Aorta (tissue), 5 donors: ENCODE measurements at regions not wholly inside any gene's neighbourhood (a gene's known extent, or its start where the extent isn't known, plus 50 kb on each side); places are given as distances from the start of the nearest gene placed in this dataset.

ENCODE experiments used
- ATAC-seq: fragments of 200-7000 bp; cut with Tn5 transposase; one replicate; pipeline ENCODE4 v1.9.1; 2022; ENCODE audit warnings: moderate library complexity; ENCODE audit not compliant: low FRiP score
- DNase-seq, 2 donors: peaks; one replicate each; pipeline ENCODE4 v3.0.0-alpha.2; 2020
- H3K27ac ChIP-seq, 2 donors: one replicate each; pipeline ENCODE4 v1.5.1; 2013; ENCODE audit warnings: low read length in 2 of 2, mild to moderate bottlenecking in 2 of 2, moderate library complexity in 2 of 2, control low read depth in 1 of 2, inconsistent platforms in 1 of 2, low read depth in 1 of 2
- H3K27me3 ChIP-seq, 2 donors: one replicate each; pipeline ENCODE4 v1.6.1; 2013; ENCODE audit warnings: control low read depth in 1 of 2, low read length in 1 of 2, mild to moderate bottlenecking in 1 of 2, moderate library complexity in 1 of 2; ENCODE audit not compliant: insufficient read depth in 2 of 2, control insufficient read depth in 1 of 2
- H3K36me3 ChIP-seq, 2 donors: one replicate each; pipeline ENCODE4 v1.6.1; 2013; ENCODE audit warnings: control low read depth in 1 of 2, low read length in 1 of 2, mild to moderate bottlenecking in 1 of 2; ENCODE audit not compliant: insufficient read depth in 2 of 2, control insufficient read depth in 1 of 2
- H3K4me1 ChIP-seq, 2 donors: one replicate each; pipeline ENCODE4 v1.6.1; 2013; ENCODE audit warnings: low read length in 2 of 2, control low read depth in 1 of 2, mild to moderate bottlenecking in 1 of 2, moderate library complexity in 1 of 2; ENCODE audit not compliant: insufficient read depth in 2 of 2, control insufficient read depth in 1 of 2
- H3K4me3 ChIP-seq, 2 donors: one replicate each; pipeline ENCODE4 v1.5.1; 2013; ENCODE audit warnings: low read length in 2 of 2, control low read depth in 1 of 2, mild to moderate bottlenecking in 1 of 2
- H3K9me3 ChIP-seq: one replicate; pipeline ENCODE4 v1.6.1; 2013; ENCODE audit warnings: mild to moderate bottlenecking, low read length; ENCODE audit not compliant: control insufficient read depth
- WGBS, 2 donors: extraction: QIAGEN DNeasy Blood & Tissue Kit; methylation state at CpG; one replicate each; pipeline ENCODE4 v1.1.7; 2013; 5-methylcytosine and 5-hydroxymethylcytosine counted together
- intact Hi-C, 2 donors: fragments of 100-400 bp; cut with DNase I; formaldehyde crosslinking; loops; one replicate each; pipeline versions ENCODE4 v1.14.2 to v1.15.0; 2022
- donor health status: healthy with polysubstance abuse.
- donor health status: Bipolar disorder and iron deficiency.
- donor health status: DM: no; HTN: no; CAD: no.
- donor health status: DM: no; HTN: no; CAD: no.
- donor health status: DM: yes; HTN: yes; CAD: no.

GRCh38 chr15:35979608-35980007, 433.6 kb upstream of the DPH6 start:
- no peaks in the 10 kb centered on the region for H3K9me3 ChIP-seq
- no peak overlapping the region for H3K27ac ChIP-seq
- H3K4me3 ChIP-seq: no peak overlapping the region
- intact Hi-C loops: no loop called here
- no peaks in the 10 kb centered on the region for H3K36me3 ChIP-seq
- DNase-seq (no peak), ATAC-seq (no peak)
- WGBS, 2 donors: 91 to 92% methylated on average over 2 of the region's 2 CpGs
- no peaks in the 10 kb centered on the region for H3K27me3 ChIP-seq
- H3K4me1 ChIP-seq: no peaks in the 10 kb centered on the region

- ATAC-seq (no peak), DNase-seq (no peak)
- intact Hi-C loops: no loop called here
Measured at GRCh38 chr15:35980719-35981118, 434.8 kb upstream of the DPH6 start.

GRCh38 chr15:35986191-35986721, 440.3 kb upstream of the DPH6 start:
- H3K27ac ChIP-seq: peak overlapping the region; percentile 40 to 90
- H3K4me3 ChIP-seq: no peak overlapping the region
- 4 to 5% methylated on average over 7 of the region's 7 CpGs for WGBS, 2 donors
- peak; percentile 55 for ATAC-seq
- no peaks in the 10 kb centered on the region for H3K27me3 ChIP-seq
- peak in 1 of 2 donors; percentile 55 for DNase-seq
- intact Hi-C loops: no loop called here
- no peaks in the 10 kb centered on the region for H3K36me3 ChIP-seq
- H3K4me1 ChIP-seq: peaks cover 2 to 5% of the 10 kb centered on the region in 2 donors
- no peaks in the 10 kb centered on the region for H3K9me3 ChIP-seq

More at GRCh38 chr15:35980719-35981118, 434.8 kb upstream of the DPH6 start:
- no peaks in the 10 kb centered on the region for H3K27me3 ChIP-seq
- no peaks in the 10 kb centered on the region for H3K36me3 ChIP-seq
- no peak overlapping the region for H3K27ac ChIP-seq
- H3K4me1 ChIP-seq: no peaks in the 10 kb centered on the region
- no peaks in the 10 kb centered on the region for H3K9me3 ChIP-seq
- H3K4me3 ChIP-seq: no peak overlapping the region

GRCh38 chr15:35987056-35987455, 441.1 kb upstream of the DPH6 start:
- Histone ChIP-seq H3K27me3 (no peaks in the 10 kb centered on the region), H3K4me1 (peaks cover 2 to 5% of the 10 kb centered on the region in 2 donors), H3K4me3 (no peak overlapping the region), H3K36me3 (no peaks in the 10 kb centered on the region), H3K27ac (peak overlapping the region in 1 of 2 donors; percentile 16), H3K9me3 (no peaks in the 10 kb centered on the region)
- intact Hi-C loops: no loop called here
- 0 to 10% methylated on average over 2 of the region's 2 CpGs for WGBS, 2 donors
- DNase-seq (no peak), ATAC-seq (no peak)

GRCh38 chr15:35991386-35991785, 445.4 kb upstream of the DPH6 start:
- DNase-seq (no peak), ATAC-seq (no peak)
- 79 to 93% methylated on average over 3 of the region's 3 CpGs for WGBS, 2 donors
- Histone ChIP-seq H3K4me1 (no peaks in the 10 kb centered on the region), H3K27ac (no peak overlapping the region), H3K27me3 (no peaks in the 10 kb centered on the region), H3K36me3 (no peaks in the 10 kb centered on the region), H3K4me3 (no peak overlapping the region), H3K9me3 (no peaks in the 10 kb centered on the region)
- intact Hi-C loops: no loop called here

GRCh38 chr15:35992791-35993190, 446.8 kb upstream of the DPH6 start:
- WGBS, 2 donors: 71 to 76% methylated on average over 2 of the region's 2 CpGs
- ATAC-seq: no peak

GRCh38 chr15:35993196-35993595, 447.2 kb upstream of the DPH6 start:
- Histone ChIP-seq H3K4me3 (no peak overlapping the region), H3K9me3 (no peaks in the 10 kb centered on the region), H3K27me3 (no peaks in the 10 kb centered on the region), H3K4me1 (no peaks in the 10 kb centered on the region), H3K36me3 (no peaks in the 10 kb centered on the region), H3K27ac (no peak overlapping the region)
- no peak for DNase-seq
- intact Hi-C loops: no loop called here
- no peak for ATAC-seq

More at GRCh38 chr15:35992791-35993190, 446.8 kb upstream of the DPH6 start:
- no peaks in the 10 kb centered on the region for H3K36me3 ChIP-seq
- no peak overlapping the region for H3K4me3 ChIP-seq
- intact Hi-C loops: no loop called here
- no peaks in the 10 kb centered on the region for H3K9me3 ChIP-seq
- no peaks in the 10 kb centered on the region for H3K4me1 ChIP-seq
- no peak for DNase-seq
- no peak overlapping the region for H3K27ac ChIP-seq
- no peaks in the 10 kb centered on the region for H3K27me3 ChIP-seq

GRCh38 chr15:35994876-35995275, 448.9 kb upstream of the DPH6 start:
- no peaks in the 10 kb centered on the region for H3K27me3 ChIP-seq
- 92 to 97% methylated on average over 1 of the region's 1 CpG for WGBS, 2 donors
- ATAC-seq (no peak), DNase-seq (no peak)
- H3K36me3 ChIP-seq: no peaks in the 10 kb centered on the region
- H3K4me1 ChIP-seq: no peaks in the 10 kb centered on the region
- intact Hi-C loops: no loop called here
- H3K4me3 ChIP-seq: no peak overlapping the region
- H3K9me3 ChIP-seq: no peaks in the 10 kb centered on the region
- no peak overlapping the region for H3K27ac ChIP-seq

- Histone ChIP-seq H3K27ac (no peak overlapping the region), H3K27me3 (no peaks in the 10 kb centered on the region), H3K36me3 (no peaks in the 10 kb centered on the region), H3K4me3 (no peak overlapping the region), H3K9me3 (no peaks in the 10 kb centered on the region), H3K4me1 (peaks cover 0 to 1% of the 10 kb centered on the region in 2 donors)
- intact Hi-C loops: no loop called here
- WGBS, 2 donors: 78% methylated on average over 7 of the region's 7 CpGs
- ATAC-seq (no peak), DNase-seq (no peak)
Measured at GRCh38 chr15:35998663-35999602, 453.0 kb upstream of the DPH6 start.
